ENCODE measurements at regions not wholly inside any gene's neighbourhood (a gene's known extent, or its start where the extent isn't known, plus 50 kb on each side); places are given as distances from the start of the nearest gene placed in this dataset.
A peak's percentile ranks its signal among the peaks of the same experiment; 100 is the strongest.

GRCh38 chr2:67479261-67479660 lies 82.1 kb downstream of the ETAA1 start:
- ATAC-seq (no peak), DNase-seq (ENCODE audit: low spot score) (no peak)
- no peaks in the 10 kb centered on the region for H3K27me3 Mint-ChIP-seq (ENCODE audit: low read depth)
- H3K36me3 Mint-ChIP-seq, result peaks cover 6% of the 10 kb centered on the region
- TF ChIP-seq RELA (CRISPR knock-in tag; IDR thresholded peaks at IDR 0.05; ENCODE audit: borderline replicate concordance), result no peak
- H3K4me1 Mint-ChIP-seq, result peaks cover 32% of the 10 kb centered on the region
- H3K4me3 Mint-ChIP-seq, result no peak overlapping the region
- CTCF ChIA-PET, result interaction anchor here (0.7 to 1.1 kb wide), 2 partner anchors 171 to 228 kb away, joined by 3 read pairs; no protein-coding TSS in a partner anchor
- no peak overlapping the region for H3K27ac Mint-ChIP-seq
- peaks cover 23% of the 10 kb centered on the region for H3K9me3 Mint-ChIP-seq
- POLR2A ChIA-PET, result no interaction called here

GRCh38 chr2:67485431-67485830 lies 88.3 kb downstream of the ETAA1 start:
- H3K27me3 Mint-ChIP-seq (ENCODE audit: low read depth), result no peaks in the 10 kb centered on the region
- peaks cover 19% of the 10 kb centered on the region for H3K9me3 Mint-ChIP-seq
- ChIA-PET POLR2A (no interaction called here), CTCF (no interaction called here)
- H3K4me1 Mint-ChIP-seq, result peaks cover 5% of the 10 kb centered on the region; the same call in 1 of the 2 replicates
- H3K27ac Mint-ChIP-seq, result no peak overlapping the region
- no peak for ATAC-seq
- no peak for DNase-seq (ENCODE audit: low spot score)
- no peak overlapping the region for H3K4me3 Mint-ChIP-seq
- peaks cover 6% of the 10 kb centered on the region for H3K36me3 Mint-ChIP-seq
- no peak for TF ChIP-seq RELA (CRISPR knock-in tag; IDR thresholded peaks at IDR 0.05; ENCODE audit: borderline replicate concordance)
- no peak for TF ChIP-seq ESRRA (CRISPR knock-in tag; IDR thresholded peaks at IDR 0.05; ENCODE audit: borderline replicate concordance)
- TF ChIP-seq PREB (CRISPR knock-in tag; IDR thresholded peaks at IDR 0.05; ENCODE audit: borderline replicate concordance), result no peak
- TF ChIP-seq ZNF317 (CRISPR knock-in tag; IDR thresholded peaks at IDR 0.05; ENCODE audit: borderline replicate concordance, low read depth), result no peak
- TF ChIP-seq CDX4 (CRISPR knock-in tag; IDR thresholded peaks at IDR 0.05; ENCODE audit: borderline replicate concordance), result no peak

- Mint-ChIP-seq H3K4me3 (no peak overlapping the region), H3K27me3 (ENCODE audit: low read depth) (no peaks in the 10 kb centered on the region), H3K27ac (no peak overlapping the region), H3K4me1 (peaks cover 5% of the 10 kb centered on the region; the same call in 1 of the 2 replicates), H3K9me3 (peaks cover 14% of the 10 kb centered on the region), H3K36me3 (no peaks in the 10 kb centered on the region)
- DNase-seq (ENCODE audit: low spot score), result no peak
- CTCF ChIA-PET, result no interaction called here
- TF ChIP-seq CBFB (CRISPR knock-in tag; IDR thresholded peaks at IDR 0.05; ENCODE audit: low read depth), result no peak
- POLR2A ChIA-PET, result no interaction called here
- ATAC-seq, result peak; percentile 47; the same call in 1 of the 2 replicates
Observed at GRCh38 chr2:67486041-67486796, 89.1 kb downstream of the ETAA1 start.

GRCh38 chr2:67487993-67488392 lies 90.9 kb downstream of the ETAA1 start:
- CTCF ChIA-PET, result interaction anchor here (0.6 kb wide), 1 partner anchor 11 kb away, joined by 3 read pairs; no protein-coding TSS in a partner anchor
- POLR2A ChIA-PET, result no interaction called here
- no peak overlapping the region for H3K27ac Mint-ChIP-seq

GRCh38 chr2:67489396-67489795 lies 92.3 kb downstream of the ETAA1 start:
- ChIA-PET POLR2A (no interaction called here), CTCF (no interaction called here)
- ATAC-seq, result no peak
- H3K9me3 Mint-ChIP-seq, result no peaks in the 10 kb centered on the region
- H3K27me3 Mint-ChIP-seq (ENCODE audit: low read depth), result no peaks in the 10 kb centered on the region
- no peak overlapping the region for H3K27ac Mint-ChIP-seq
- no peaks in the 10 kb centered on the region for H3K36me3 Mint-ChIP-seq
- H3K4me3 Mint-ChIP-seq, result no peak overlapping the region
- H3K4me1 Mint-ChIP-seq, result peaks cover 5% of the 10 kb centered on the region; the same call in 1 of the 2 replicates
- no peak for DNase-seq (ENCODE audit: low spot score)
- TF ChIP-seq RORB (CRISPR knock-in tag; IDR thresholded peaks at IDR 0.05) (no peak), ATF6 (CRISPR knock-in tag; IDR thresholded peaks at IDR 0.05) (no peak), AR (CRISPR knock-in tag; IDR thresholded peaks at IDR 0.05) (no peak), TCF7 (CRISPR knock-in tag; IDR thresholded peaks at IDR 0.05; ENCODE audit: low read depth) (no peak), SOX15 (CRISPR knock-in tag; IDR thresholded peaks at IDR 0.05) (no peak), ZNF396 (CRISPR knock-in tag; IDR thresholded peaks at IDR 0.05; ENCODE audit: borderline replicate concordance) (no peak), NFE2L1 (CRISPR knock-in tag; IDR thresholded peaks at IDR 0.05) (no peak), GTF2I (CRISPR knock-in tag; conservative IDR thresholded peaks at IDR 0.05) (no peak)

More at GRCh38 chr2:67487993-67488392, 90.9 kb downstream of the ETAA1 start:
- peaks cover 10% of the 10 kb centered on the region for H3K9me3 Mint-ChIP-seq
- no peak for TF ChIP-seq SP1 (CRISPR knock-in tag; conservative IDR thresholded peaks at IDR 0.05)
- no peak for TF ChIP-seq JAZF1 (CRISPR knock-in tag; IDR thresholded peaks at IDR 0.05)
- TF ChIP-seq ZNF219 (CRISPR knock-in tag; IDR thresholded peaks at IDR 0.05; ENCODE audit: borderline replicate concordance), result no peak
- no peak for TF ChIP-seq GTF2I (CRISPR knock-in tag; conservative IDR thresholded peaks at IDR 0.05)
- no peak for TF ChIP-seq TEAD1 (CRISPR knock-in tag; IDR thresholded peaks at IDR 0.05)
- no peak for TF ChIP-seq SMAD4 (CRISPR knock-in tag; IDR thresholded peaks at IDR 0.05)
- no peak for TF ChIP-seq ZNF423 (CRISPR knock-in tag; IDR thresholded peaks at IDR 0.05)
- TF ChIP-seq ESRRA (CRISPR knock-in tag; IDR thresholded peaks at IDR 0.05; ENCODE audit: borderline replicate concordance), result no peak
- TF ChIP-seq FOXP1 (CRISPR knock-in tag; IDR thresholded peaks at IDR 0.05; ENCODE audit: borderline replicate concordance), result no peak
- no peak for TF ChIP-seq MAX (CRISPR knock-in tag; IDR thresholded peaks at IDR 0.05)
- no peak for TF ChIP-seq ZNF121 (CRISPR knock-in tag; IDR thresholded peaks at IDR 0.05)
- TF ChIP-seq GABPB1 (CRISPR knock-in tag; IDR thresholded peaks at IDR 0.05), result no peak
- no peak for TF ChIP-seq KAT7 (CRISPR knock-in tag; IDR thresholded peaks at IDR 0.05; ENCODE audit: borderline replicate concordance)
- no peaks in the 10 kb centered on the region for H3K36me3 Mint-ChIP-seq
- DNase-seq (ENCODE audit: low spot score) (no peak), ATAC-seq (no peak)
- no peak overlapping the region for H3K4me3 Mint-ChIP-seq
- H3K4me1 Mint-ChIP-seq, result peaks cover 5% of the 10 kb centered on the region; the same call in 1 of the 2 replicates
- H3K27me3 Mint-ChIP-seq (ENCODE audit: low read depth), result no peaks in the 10 kb centered on the region
